GM12878 (cell line): ENCODE measurements at regions not wholly inside any gene's neighbourhood (a gene's known extent, or its start where the extent isn't known, plus 50 kb on each side); places are given as distances from the start of the nearest gene placed in this dataset.

Experiments
- ATAC-seq: fragments of 200-7000 bp; cut with Tn5 transposase; 3 replicates; pipeline ENCODE4 v1.9.1; 2020; ENCODE audit warnings: mild to moderate bottlenecking, moderate library complexity
- BruUV-seq: library from RNA; stranded (reverse); fragments of 400-500 nt; replicated peaks from 2 replicates; lab custom pipeline; 2021; lab: Mats Ljungman, UMichigan
- CTCF ChIA-PET: fragments of 300-600 bp; sonication (Branson Sonifier 250); formaldehyde crosslinking; extraction: SDS; loops from one replicate; lab custom pipeline; 2021; ENCODE audit warnings: inconsistent platforms; lab: Yijun Ruan, JAX
- POLR2A ChIA-PET: fragments of 350-600 bp; formaldehyde crosslinking; extraction: SDS; loops from one replicate; lab custom pipeline; 2021; ENCODE audit warnings: inconsistent platforms; lab: Charles Lee
- RAD21 ChIA-PET: fragments of 300-600 bp; sonication (Branson Sonifier 250); formaldehyde crosslinking; loops from one replicate; lab custom pipeline; 2023; ENCODE audit warnings: antibody characterized with exemption; ENCODE audit not compliant: unreplicated experiment; lab: Charles Lee
- SMC1A ChIA-PET: fragments of 300-600 bp; sonication (Branson Sonifier 250); formaldehyde crosslinking; loops from one replicate; lab custom pipeline; 2023; ENCODE audit not compliant: unreplicated experiment, uncharacterized antibody; lab: Charles Lee
- DNase-seq: peaks from one replicate; pipeline ENCODE4 v3.0.0-alpha.2; 2011; ENCODE audit warnings: low read depth, low spot score
- FAIRE-seq: peaks from 3 replicates; lab custom pipeline; 2011; peaks lifted over from hg19 to GRCh38; lab: Jason Lieb, UNC
- H2AFZ ChIP-seq: 2 replicates; pipeline ENCODE4 v1.6.0; 2011; ENCODE audit warnings: low read depth, low read length, control low read depth; ENCODE audit not compliant: control insufficient read depth
- H3K27ac ChIP-seq: 2 replicates; pipeline ENCODE4 v1.5.1; 2011; ENCODE audit warnings: control low read depth; ENCODE audit not compliant: control insufficient read depth, insufficient read depth
- H3K27me3 ChIP-seq, 2 experiments: replicated peaks in 1 of 2; 2 replicates each; pipeline versions ENCODE4 v1.6.0 to v1.6.1; 2011; ENCODE audit warnings: low read length in 1 of 2; ENCODE audit not compliant: control insufficient read depth in 2 of 2, insufficient read depth in 2 of 2
- H3K36me3 ChIP-seq, 2 experiments: 2 replicates each; pipeline ENCODE4 v1.5.1; 2011; ENCODE audit warnings: low read length in 1 of 2; ENCODE audit not compliant: control insufficient read depth in 2 of 2, insufficient read depth in 2 of 2
- H3K4me1 ChIP-seq: 2 replicates; pipeline ENCODE4 v1.6.1; 2011; ENCODE audit warnings: mild to moderate bottlenecking, low read length, moderate library complexity, mixed read lengths; ENCODE audit not compliant: control insufficient read depth, insufficient read depth
- H3K4me2 ChIP-seq: 2 replicates; pipeline ENCODE4 v1.6.0; 2011; ENCODE audit warnings: control low read depth; ENCODE audit not compliant: control insufficient read depth, insufficient read depth
- H3K4me3 ChIP-seq: fragments of 200-600 bp; sonication (generic); 2 replicates; pipeline ENCODE4 v1.5.1; 2016
- H3K79me2 ChIP-seq: 2 replicates; pipeline ENCODE4 v1.6.0; 2011; ENCODE audit warnings: low read length; ENCODE audit not compliant: control insufficient read depth, insufficient read depth
- H3K9ac ChIP-seq: 2 replicates; pipeline ENCODE4 v1.8.0; 2011; ENCODE audit warnings: low read length, control low read depth, mixed read lengths; ENCODE audit not compliant: control insufficient read depth, insufficient read depth
- H3K9me3 ChIP-seq: replicated peaks from 3 replicates; pipeline ENCODE4 v1.5.1; 2011; ENCODE audit warnings: mild to moderate bottlenecking, low read length; ENCODE audit not compliant: control insufficient read depth, insufficient read depth
- H4K20me1 ChIP-seq: 2 replicates; pipeline ENCODE4 v1.6.0; 2011; ENCODE audit not compliant: control insufficient read depth, insufficient read depth
- ATF7 ChIP-seq: fragments of 450-650 bp; IDR thresholded peaks from 2 replicates; pipeline ENCODE4 v1.6.1; 2016; ENCODE audit warnings: low read depth, mild to moderate bottlenecking
- CBFB ChIP-seq: IDR thresholded peaks from 2 replicates; pipeline ENCODE4 v1.6.1; 2016; ENCODE audit warnings: antibody characterized with exemption, low read depth
- DPF2 ChIP-seq: fragments of 450-650 bp; IDR thresholded peaks from 2 replicates; pipeline ENCODE4 v1.6.1; 2017; ENCODE audit warnings: mild to moderate bottlenecking
- FOXM1 ChIP-seq: IDR thresholded peaks from 2 replicates; pipeline ENCODE4 v1.6.1; 2012; ENCODE audit warnings: low read depth, mild to moderate bottlenecking, inconsistent platforms, low read length, moderate library complexity
- GATAD2B ChIP-seq: fragments of 450-650 bp; conservative IDR thresholded peaks from 2 replicates; pipeline ENCODE4 v1.6.1; 2017; ENCODE audit warnings: low read depth, mild to moderate bottlenecking, moderate library complexity
- MYB ChIP-seq: fragments of 150-350 bp; IDR thresholded peaks from 2 replicates; pipeline ENCODE4 v1.6.1; 2014; ENCODE audit warnings: mild to moderate bottlenecking, low read depth, low read length, borderline replicate concordance
- POLR2AphosphoS2 ChIP-seq: IDR thresholded peaks from 2 replicates; pipeline ENCODE4 v1.6.1; 2011; ENCODE audit warnings: low read depth, mild to moderate bottlenecking, low read length, improper control_type of control experiment, moderate library complexity
- TCF3 ChIP-seq: IDR thresholded peaks from 2 replicates; pipeline ENCODE4 v1.6.1; 2012; ENCODE audit warnings: low read depth, mild to moderate bottlenecking, low read length, borderline replicate concordance; ENCODE audit not compliant: insufficient read depth
- WGBS: methylation state at CpG from one replicate; pipeline ENCODE4 v1.1.6; 2016; ENCODE audit warnings: low lambda C conversion rate; ENCODE audit not compliant: insufficient replicate concordance, insufficient coverage; ENCODE audit errors: missing lambda C conversion rate; 5-methylcytosine and 5-hydroxymethylcytosine counted together
- in situ Hi-C: fragments of 300-500 bp; cut with MboI; formaldehyde crosslinking; loops from 9 replicates; pipeline ENCODE4 v1.14.3; 2018; ENCODE audit warnings: mixed read lengths
- intact Hi-C: fragments of 100-400 bp; cut with micrococcal nuclease; formaldehyde crosslinking; loops from one replicate; pipeline ENCODE4 v1.14.2; 2022; ENCODE audit not compliant: unreplicated experiment

GRCh38 chr21:28768753-28769152 is 223.9 kb downstream of the LTN1 start:
- no peaks in the 10 kb centered on the region for H3K36me3 ChIP-seq
- no peak for FAIRE-seq
- intact Hi-C loops: no loop called here

DNA sequence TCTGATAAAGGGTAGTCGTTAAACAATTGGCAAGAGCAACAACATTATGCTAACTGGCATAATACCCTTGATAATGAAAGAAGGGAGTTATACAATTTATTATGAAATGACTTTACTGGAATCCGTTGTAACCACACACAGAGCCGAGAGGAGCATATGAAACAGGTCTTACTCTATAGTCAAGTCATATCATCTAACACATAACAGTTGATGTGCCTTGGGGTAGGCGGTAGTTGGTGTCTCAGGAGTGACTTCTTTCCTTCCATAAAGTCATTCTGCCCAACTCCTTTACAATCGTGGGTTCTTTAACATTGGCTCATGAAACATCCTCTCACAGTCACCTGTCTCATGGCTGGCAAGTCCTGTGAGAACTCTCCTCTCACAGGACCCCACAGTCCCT is 225.2 kb downstream of the LTN1 start:
- CTCF ChIA-PET: no interaction called here
- in situ Hi-C loops (no loop called here), intact Hi-C loops (no loop called here)
- ATAC-seq (no peak), FAIRE-seq (no peak), DNase-seq (no peak)
- Histone ChIP-seq H3K4me2 (no peak overlapping the region), H3K27ac (no peak overlapping the region), H3K9ac (no peak overlapping the region), H3K9me3 (no peaks in the 10 kb centered on the region), H3K79me2 (no peaks in the 10 kb centered on the region), H3K4me3 (no peak overlapping the region), H3K4me1 (no peaks in the 10 kb centered on the region), H3K36me3 (no peaks in the 10 kb centered on the region), H4K20me1 (no peaks in the 10 kb centered on the region), H2AFZ (no peak overlapping the region), H3K27me3 (no peaks in the 10 kb centered on the region)
- RAD21 ChIA-PET: no interaction called here
- POLR2A ChIA-PET: no interaction called here
- 21% methylated on average over 5 of the region's 5 CpGs for WGBS
- no TSS peak for BruUV-seq
- TF ChIP-seq POLR2AphosphoS2: no peak
- TF ChIP-seq GATAD2B: no peak
- no peak for TF ChIP-seq ATF7
- SMC1A ChIA-PET: no interaction called here

More at GRCh38 chr21:28768753-28769152, 223.9 kb downstream of the LTN1 start:
- DNase-seq (no peak), ATAC-seq (no peak)
- H3K9ac ChIP-seq: no peak overlapping the region
- CTCF ChIA-PET: no interaction called here
- POLR2A ChIA-PET: no interaction called here
- SMC1A ChIA-PET: no interaction called here
- RAD21 ChIA-PET: no interaction called here
- no peak overlapping the region for H3K27ac ChIP-seq
- TF ChIP-seq CBFB: no peak
- no peak for TF ChIP-seq MYB
- TF ChIP-seq TCF3: no peak
- no peak for TF ChIP-seq DPF2
- no peak for TF ChIP-seq FOXM1
- no peaks in the 10 kb centered on the region for H4K20me1 ChIP-seq
- H3K79me2 ChIP-seq: no peaks in the 10 kb centered on the region
- no peak overlapping the region for H3K4me2 ChIP-seq
- H3K4me1 ChIP-seq: no peaks in the 10 kb centered on the region
- BruUV-seq: no TSS peak
- no peaks in the 10 kb centered on the region for H3K9me3 ChIP-seq
- no peak overlapping the region for H2AFZ ChIP-seq
- in situ Hi-C loops: no loop called here
- H3K27me3 ChIP-seq: no peaks in the 10 kb centered on the region
- H3K4me3 ChIP-seq: no peak overlapping the region
